GM12864 (cell line): ENCODE measurements at regions not wholly inside any gene's neighbourhood (a gene's known extent, or its start where the extent isn't known, plus 50 kb on each side); places are given as distances from the start of the nearest gene placed in this dataset.

Experiments
- DNase-seq: peaks from one replicate; pipeline ENCODE4 v3.0.0-alpha.2; 2011; ENCODE audit warnings: low read depth
- H3K4me3 ChIP-seq: 2 replicates; pipeline ENCODE4 v1.5.1; 2011; ENCODE audit warnings: mild to moderate bottlenecking, low read depth, low read length, control low read depth
- CTCF ChIP-seq: IDR thresholded peaks from 2 replicates; pipeline ENCODE4 v1.5.1; 2011; ENCODE audit warnings: low read depth, mild to moderate bottlenecking, moderate library complexity, low read length, control low read depth, inconsistent platforms; ENCODE audit errors: missing control alignments

DNA sequence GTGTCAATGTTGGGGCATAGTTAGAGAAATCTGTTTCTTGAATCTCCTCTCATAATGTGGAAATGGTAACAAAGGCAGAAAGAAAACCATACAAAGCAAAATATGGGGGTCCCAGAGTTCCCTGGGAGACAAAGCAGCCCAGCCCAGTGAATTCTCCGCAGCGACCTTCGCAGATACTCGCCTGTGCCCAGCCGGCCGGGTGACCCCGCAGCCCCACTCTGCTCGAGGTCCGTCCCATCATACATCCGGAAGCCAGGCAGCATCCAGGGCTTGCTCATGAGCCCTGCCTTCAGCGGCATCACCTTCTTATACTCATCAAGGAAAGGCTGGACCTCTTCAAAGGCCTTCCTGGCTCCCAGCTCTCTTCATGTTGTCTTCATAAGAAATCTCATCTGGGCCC is 774.8 kb upstream of the ID2 start:
- H3K4me3 ChIP-seq = no peak overlapping the region
- DNase-seq = no peak
- no peak for TF ChIP-seq CTCF

DNA sequence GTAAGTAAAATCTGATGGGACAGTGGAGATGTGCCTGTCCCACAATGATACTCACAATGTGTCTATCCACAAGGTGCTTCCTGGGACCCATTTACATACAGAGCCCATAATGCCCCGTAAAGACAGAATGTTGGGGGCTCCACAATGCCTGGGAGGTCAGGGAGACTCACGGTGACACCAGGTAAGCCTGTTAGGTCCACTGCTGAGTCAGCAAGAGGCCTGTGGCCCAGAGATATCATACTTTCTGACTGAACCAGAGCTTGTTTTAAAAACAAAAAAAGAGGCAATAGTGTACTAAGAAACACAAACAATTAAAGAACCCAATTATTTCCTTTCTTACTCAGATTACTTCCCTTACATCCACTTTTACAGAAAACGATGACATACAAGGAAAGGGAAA is 771.1 kb upstream of the ID2 start:
- H3K4me3 ChIP-seq = no peak overlapping the region
- TF ChIP-seq CTCF = no peak
- DNase-seq = no peak

DNA sequence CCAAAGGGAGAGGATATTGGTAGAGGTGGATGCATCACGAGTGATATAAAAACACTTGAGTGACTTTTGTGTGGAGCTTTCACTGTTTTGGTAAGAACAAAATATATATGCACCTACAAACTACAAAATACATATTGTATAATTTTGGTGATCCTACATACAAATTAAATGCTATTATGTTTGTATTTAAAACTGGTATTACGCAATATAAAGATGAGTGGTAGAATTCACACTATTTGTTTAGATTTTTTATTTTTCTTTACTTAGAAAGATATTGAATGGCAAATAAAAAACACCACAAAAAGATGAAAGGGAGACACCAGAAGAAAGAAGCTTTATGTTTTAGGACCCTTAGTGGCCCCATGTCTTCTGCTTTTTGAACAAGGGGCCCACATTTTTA is 770.7 kb upstream of the ID2 start:
- H3K4me3 ChIP-seq = no peak overlapping the region
- no peak for TF ChIP-seq CTCF
- DNase-seq = no peak

DNA sequence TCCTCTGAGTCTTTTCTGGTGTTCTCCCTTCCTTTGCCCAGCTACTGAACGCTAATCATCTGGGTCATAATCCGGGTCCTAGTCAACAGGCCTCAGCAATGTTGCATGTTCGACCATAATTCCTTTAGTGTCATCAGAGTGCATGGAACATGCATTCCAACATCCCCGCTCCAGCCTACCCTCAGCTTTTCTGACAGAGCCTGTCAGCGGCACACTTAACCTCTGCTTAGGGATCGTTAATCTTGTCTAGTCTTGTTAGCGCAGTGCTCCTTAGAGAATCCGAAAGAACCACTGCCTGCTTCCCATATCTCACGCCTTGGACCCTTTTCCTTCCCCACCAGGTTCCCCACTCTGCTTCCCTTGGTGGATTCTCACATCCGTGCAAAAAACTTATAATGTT is 767.9 kb upstream of the ID2 start:
- H3K4me3 ChIP-seq = no peak overlapping the region
- no peak for TF ChIP-seq CTCF
- DNase-seq = no peak

DNA sequence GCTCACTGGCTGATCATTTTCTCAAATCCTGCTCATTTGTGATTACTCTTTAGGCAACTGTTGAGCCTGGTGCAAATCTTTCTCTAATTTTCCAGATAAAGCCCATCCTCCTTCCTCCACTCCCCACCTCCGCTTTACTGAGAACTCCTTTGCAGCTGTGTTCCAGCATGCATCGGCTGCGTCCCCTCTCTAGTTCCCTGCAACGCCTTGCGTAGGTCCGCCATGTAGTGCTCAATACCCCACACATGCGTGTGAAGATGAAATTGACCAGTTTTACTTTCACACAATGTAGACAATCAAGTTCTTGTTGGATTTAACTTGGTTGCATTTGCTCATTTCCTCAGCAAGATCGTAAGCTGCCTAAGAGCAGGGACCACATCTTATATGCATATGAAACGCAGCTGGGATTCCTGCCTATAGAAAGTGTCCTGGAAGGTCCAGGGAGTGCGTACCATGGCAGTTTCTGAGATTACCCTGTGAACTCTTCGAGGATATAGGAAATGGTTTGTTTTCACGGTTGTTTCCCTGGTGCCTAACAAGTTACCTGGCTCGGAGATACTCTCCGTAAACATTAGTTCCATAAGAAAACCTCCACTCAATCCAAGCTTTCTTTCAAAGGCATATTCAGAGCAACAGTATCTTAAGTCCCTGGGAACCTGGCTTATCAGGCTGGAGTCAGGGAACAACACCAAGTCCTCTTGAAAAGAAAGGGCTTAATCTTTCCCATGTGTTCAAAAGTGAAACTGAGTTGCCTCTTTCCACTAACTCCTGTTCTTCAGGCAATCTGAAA is 766.4 kb upstream of the ID2 start:
- DNase-seq = no peak
- H3K4me3 ChIP-seq = no peak overlapping the region
- TF ChIP-seq CTCF = no peak

- DNase-seq = no peak
- TF ChIP-seq CTCF = no peak
- no peak overlapping the region for H3K4me3 ChIP-seq
Measured at GRCh38 chr2:7916670-7917069, 765.2 kb upstream of the ID2 start.

DNA sequence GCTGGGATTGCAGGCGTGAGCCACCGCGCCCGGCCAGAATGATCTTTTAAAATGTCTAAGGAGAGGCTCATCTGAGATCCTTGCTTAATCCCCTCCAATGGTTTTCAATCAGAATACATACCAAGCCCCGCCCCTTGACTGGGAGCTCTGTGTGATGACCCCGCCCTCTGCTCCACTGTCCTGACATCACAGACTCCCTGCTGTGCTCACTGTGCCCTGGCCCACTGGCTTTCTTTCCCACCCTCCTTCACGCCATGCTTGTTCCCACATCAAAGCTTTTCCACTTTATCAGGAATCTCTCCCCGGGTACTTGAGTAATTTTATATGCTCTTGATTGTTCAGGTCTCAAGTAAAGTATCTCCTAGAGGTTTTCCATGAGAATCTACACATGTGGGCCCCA is 762.3 kb upstream of the ID2 start:
- DNase-seq = no peak
- H3K4me3 ChIP-seq = no peak overlapping the region
- no peak for TF ChIP-seq CTCF
